Activated effector memory CD4-positive, alpha-beta T cell treated with Interleukin-2 at 50 U/mL for 16 hours (primary cell): ENCODE measurements at regions not wholly inside any gene's neighbourhood (a gene's known extent, or its start where the extent isn't known, plus 50 kb on each side); places are given as distances from the start of the nearest gene placed in this dataset.
"Not testable (repeated sequence)": the region's sequence is repeated elsewhere in the genome, so short reads cannot be mapped to it uniquely, and the experiment has no call there.

ENCODE experiments used
- DNase-seq: peaks from one replicate; pipeline ENCODE4 v3.0.0-alpha.2; 2020

DNA sequence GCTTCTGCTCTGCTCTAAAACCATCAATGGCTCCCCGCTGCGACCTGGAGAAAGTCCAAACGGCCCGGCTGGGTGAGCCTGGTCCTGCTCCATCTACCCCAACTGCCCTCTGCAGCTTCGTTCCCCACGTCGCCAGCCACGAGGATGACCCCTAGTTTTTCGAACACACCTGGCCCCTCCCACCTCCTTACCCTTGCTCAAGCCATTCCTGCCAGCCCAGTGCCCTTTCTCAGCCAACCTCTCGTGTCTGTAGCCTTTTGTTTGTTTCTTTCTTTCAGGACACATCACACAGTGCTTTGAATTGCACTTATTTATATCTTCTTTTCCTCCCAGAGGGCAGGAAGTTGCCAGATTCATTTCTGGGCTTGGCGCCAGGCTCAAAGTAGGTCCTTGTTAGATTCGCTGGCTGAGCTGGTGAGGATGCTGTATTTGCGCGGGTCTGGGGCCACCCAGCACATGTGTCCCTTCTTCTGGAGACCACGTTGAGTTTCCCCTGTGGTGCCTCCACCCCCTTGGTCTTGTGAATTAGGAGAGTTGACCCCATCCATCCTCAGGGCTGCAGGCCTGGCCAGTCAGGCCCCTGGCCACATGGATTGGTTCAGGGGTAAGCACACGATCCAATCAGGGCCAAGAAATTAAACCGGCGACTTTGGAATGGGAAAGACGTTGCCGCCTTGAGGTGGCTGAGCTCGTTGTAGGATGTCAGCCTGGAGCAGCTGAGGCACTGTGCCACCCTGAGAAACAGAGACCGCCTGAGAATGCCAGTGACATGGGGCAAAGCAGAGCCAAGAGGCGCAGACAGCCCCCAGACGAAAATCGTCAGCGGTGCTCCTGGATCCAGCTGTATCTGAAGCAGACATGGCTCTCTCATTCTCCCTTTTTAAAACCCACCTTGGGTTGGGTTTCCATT, 156.0 kb downstream of the CEBPB start:
- DNase-seq: no peak

DNA sequence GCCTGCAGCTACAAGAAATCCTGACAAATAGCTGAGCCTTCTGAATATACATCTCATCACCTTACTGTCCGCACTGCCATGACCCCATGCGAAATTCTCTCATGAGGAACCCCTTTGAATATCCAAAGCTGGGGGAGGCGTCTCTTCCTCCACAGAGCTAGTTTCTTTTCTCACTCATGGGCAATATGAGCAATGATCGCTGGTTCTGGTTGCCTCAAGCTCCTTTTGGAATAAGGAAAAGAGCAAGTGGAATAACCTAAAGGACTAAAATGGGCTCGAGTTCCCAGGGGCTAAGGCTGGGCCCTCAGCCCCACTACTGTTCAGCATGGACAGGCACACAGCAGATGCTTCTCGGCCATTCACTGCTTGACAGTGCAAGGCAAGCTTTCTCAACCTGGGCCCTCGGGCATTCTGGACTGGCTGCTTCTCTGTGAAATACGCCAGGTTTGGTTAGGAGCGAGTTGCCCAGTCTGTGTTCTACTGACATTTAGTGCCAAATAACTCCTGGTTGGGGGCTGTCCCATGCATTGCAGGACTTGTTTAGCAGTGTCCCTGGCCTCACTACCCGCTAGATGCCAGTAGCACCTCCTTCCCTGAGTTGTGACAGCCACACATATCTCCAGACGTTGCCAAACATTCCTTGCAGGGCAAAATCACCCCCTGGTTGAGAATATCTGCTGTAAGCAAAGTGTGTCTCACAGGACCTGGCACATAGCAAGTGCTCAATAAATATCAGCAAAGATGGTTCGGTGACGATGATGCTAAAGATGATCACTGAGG, 156.8 kb downstream of the CEBPB start:
- no peak for DNase-seq

DNA sequence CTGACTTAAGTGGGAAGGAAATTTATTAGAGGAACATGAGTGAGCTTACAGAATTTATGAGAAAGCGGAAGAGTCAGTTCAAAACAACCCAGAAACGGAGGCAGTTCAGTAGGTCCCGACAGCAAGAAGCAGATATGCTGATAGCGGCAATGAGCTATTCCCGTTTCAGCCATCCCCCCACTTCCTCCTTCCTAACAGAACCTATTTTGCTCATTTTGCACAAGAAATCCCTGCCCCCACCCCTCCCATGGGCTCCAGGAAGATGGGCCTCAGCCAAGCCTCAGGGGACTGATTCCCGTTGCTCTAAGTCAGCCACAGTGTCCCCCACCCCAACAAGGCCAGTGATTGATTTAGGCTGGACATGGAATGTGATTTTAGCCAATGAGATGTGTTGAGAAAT, 157.5 kb downstream of the CEBPB start:
- DNase-seq: no peak

DNA sequence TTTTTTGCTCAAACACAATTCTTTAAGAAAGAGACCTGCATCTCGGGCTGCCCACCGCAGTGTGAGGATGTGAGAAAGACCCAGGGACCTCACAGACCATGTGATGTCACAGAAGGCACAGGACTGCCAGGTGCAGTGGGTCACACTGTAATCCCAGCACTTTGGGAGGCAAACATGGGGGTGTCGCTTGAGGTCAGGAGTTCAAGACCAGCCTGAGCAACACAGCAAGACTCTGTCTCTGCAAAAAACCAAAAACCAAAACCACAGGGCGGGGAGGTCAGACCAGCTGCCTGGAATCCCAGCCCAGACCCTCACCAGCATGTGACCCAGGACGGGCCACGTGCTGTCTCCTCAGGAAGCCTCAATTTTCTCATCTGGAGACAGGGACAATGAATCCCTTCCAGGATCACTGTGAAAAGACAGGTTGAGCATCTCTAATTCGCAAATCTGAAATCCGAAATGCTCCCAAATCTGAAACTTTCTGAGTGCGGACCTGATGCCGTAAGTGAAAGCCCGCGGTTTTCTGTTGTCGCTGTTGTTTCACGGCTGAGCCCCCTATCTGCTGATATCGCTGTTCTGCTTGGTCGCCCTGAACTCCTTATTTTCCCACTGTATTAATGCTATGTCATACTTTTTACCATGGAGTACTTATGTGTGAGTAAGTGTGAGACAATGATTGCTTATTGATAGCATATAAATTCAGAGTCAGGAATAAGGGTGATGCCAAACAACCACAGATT, 159.5 kb upstream of the PTPN1 start:
- no peak for DNase-seq

DNA sequence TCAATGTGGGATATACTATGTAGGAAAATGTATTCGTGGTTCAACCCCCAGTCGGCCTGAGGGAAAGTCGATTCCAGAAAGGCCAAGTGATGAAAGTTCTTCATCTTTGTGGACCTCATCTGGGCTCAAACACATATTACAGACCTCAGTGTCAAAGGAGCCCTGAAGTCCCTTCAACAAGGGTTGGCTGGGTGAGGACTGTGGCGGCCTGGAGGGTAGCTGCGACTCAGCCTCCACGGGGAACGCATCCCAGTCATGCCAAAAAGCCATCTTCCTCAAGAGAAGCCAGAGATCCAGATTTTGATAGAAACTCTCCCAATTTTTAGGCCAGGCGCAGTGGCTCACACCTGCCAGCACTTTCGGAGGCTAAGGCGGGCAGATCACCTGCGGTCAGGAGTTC, 158.6 kb upstream of the PTPN1 start:
- no peak for DNase-seq

DNA sequence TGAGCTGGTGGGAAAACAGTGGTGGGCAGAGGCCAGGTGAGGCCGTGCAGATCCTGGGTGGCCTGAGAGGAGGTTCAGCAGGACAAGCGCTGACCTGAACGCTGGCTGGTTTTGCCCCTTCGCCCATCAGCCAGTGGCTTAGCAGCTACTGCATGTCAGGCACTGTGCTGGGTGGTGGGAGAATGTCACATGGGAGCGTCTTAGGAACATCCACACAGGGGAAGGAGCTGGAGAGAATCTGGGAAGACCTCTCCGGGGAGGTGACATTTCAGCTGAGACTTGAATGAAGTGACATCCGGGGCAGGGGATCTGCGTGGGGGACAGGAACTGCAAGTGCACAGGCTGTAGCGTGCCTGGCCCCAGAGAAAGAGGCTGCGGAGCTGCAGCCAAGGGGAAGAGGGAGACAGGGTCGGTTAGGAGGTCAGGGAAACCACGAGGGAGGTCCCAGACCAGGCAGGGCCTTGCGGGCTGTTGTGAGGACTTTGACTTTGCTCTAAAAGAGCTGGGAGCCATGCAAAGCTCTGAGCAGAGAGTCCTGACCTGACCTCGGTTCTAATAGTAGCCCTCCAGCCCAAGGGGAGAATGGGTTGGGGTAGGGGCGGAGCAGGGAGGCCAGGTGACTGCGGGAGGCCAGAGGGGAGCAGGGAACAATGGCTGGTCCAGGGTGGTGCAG, 156.8 kb upstream of the PTPN1 start:
- DNase-seq: no peak

DNA sequence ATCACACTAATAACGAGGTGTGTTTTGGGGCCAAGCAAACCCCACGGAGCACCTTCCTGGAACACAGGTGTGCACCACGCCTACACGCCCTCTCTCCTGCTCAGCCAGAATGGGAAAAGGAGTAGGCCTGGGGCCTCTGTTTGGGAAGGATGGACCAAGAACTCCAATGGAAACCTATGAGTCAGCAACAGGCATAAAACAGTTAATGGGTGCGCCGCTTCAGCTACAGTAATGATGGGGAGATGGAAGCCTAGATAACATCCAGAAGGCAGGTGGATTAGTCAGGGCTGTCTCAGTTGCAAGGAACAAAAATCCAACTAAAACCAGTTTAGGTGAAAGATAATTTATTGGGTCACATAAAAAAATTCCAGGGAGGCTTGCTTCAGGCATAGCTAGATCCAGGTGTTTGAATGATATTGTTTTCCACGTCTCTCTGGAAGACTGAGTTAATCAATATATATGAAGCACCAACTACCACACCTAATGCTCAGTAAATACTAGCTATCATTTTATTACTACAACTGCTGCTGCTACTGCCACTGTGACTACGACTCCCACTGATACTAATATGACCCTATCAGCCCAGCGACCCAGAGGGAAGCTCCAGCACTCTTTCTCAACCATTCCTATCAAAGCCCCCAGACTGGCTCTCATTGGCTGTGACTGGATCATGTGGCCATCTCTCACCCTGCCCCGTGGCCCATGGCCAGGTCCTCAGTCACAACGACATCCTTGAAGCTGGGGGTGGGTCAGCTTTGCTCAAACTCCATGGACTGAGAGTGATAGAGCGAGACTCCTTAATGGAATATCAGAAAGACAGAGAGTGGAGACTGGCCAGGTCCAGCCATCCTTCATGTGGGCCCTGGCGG, 155.2 kb upstream of the PTPN1 start:
- DNase-seq: no peak

DNA sequence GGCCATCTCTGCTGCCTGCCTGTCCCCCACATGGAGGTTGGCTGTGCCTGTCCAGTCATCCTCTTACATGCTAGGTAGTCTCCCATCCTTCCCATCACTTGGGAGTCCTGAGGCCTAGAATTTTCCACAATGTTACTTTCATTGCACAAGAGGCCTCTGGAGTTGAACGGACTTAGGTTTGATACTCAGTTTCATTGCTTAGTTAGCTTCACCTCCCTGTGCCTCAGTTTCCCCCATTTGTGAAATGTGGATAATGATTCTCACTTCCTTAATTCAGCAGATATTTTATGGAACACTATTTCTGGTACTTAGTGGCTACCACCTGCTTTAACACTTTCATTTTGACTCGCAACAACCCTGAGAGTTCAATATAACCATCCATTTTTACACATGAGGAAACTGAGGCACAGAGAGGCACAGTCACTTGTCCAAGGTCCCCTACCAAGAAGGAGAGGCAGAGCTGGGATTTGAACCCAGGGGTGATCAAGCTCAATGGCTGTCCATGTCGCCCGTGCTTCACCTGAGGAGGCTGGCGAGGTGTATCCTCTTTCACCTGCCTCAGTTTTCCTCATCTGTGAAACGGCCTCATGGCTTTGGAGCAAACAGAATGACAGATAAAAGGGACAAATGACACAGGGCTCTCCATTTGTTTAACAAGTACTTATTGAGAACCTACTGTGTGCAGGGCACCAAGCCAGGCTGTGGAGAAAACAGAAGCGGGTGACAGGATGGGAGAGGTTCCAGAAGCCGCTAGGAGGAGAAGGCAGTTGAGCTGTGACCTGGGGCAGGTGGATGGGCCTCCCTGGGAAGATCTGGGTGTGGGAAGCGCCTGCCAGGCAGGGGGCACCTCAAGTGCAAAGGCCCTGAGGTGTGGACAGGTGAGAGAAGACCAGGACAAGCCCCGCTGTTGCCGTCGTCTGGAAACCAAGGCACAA, 154.3 kb upstream of the PTPN1 start:
- DNase-seq: no peak

DNA sequence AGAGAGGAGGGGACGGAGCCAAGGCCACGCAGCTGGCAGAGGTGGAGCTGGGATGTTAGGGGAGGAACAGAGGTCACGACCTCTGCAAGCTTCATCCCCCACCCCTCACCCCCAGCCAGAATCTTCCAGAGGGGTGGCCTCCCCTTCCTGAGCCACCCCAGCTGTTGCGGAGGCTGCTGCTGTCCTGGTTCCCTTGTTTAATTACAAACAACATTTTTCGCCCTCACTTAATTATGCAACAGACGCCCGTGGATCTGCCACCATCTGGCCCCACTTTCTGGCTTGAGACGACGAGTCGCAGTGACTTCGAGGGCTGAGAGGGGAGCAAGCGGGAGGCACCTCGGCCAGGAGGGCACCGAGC, 153.7 kb upstream of the PTPN1 start:
- DNase-seq: no peak

DNA sequence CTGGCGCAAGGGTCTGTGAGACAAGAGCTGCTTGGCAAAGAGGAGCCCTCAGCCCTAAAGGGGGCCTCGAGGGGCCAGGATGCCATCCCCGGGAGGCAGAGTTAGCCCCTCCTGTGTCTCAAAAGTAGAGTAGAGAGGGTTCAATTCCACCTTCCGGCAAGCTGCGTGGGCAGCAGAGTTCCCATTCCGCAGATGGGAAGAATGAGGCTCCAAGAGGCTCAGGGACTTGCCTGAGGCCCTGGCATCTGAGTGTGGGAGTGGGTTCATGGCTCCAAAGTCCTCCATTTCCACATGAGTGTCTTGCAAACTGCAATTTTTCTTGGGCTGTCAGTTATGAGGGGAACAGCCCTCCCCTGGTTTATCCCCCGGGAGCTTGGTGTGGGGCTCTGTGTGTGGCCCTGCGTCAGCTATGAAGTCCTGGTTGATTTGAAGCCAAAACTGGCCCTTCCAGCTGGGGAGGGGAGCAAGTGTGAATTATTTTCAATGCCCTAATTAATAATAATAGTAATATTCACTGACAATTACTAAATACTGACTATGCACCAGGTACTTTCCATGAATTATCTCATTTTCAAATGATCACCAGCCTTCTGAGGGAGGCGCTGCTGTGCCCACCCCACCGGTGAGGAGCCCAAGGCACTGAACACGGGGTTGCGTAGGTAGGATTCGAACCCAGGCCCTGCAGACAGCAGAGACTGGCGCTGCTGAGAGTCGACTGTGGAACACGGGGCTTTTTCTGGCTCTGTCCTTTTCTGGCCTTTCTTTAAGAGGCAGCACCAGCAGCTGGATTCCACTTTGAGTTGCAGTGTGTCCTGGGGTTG, 153.0 kb upstream of the PTPN1 start:
- DNase-seq: no peak

DNA sequence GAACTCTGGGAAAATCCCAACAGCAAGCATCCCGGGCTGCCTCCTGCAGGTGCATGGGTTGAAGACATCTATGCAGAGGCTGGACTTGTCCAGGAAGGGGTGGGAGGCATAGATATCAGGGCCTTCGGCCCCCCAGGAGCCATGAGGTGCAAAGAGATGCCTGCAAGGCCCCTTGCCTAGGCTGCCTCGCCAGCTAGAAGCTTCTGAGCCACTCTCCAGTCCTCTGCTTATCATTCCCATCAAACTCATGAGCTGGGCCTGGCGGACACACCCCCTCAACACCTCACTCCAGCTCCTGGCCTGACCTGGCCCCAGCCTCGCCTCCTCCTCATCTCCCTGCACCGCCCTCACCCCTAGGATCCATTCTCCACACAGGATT, 152.4 kb upstream of the PTPN1 start:
- no peak for DNase-seq

DNA sequence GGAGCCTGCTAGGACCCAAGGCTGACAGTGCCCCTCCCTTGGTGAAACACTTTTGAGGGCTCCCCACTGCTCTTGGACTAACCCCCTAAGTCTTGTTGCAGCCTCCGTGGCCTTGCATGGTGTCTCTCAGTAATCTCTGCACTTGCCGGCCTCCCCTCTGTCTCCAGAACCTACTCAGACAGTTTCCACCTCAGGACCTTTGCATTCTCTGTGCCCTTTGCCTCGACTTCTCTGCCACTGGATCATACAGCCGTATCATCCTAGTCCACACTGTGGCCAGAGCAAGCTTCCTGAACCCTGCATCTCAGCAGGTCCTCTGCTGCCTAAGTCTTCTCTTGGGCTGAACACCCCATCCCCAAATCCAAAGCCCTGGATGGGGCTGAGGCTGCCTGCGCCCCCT, 152.0 kb upstream of the PTPN1 start:
- no peak for DNase-seq

DNA sequence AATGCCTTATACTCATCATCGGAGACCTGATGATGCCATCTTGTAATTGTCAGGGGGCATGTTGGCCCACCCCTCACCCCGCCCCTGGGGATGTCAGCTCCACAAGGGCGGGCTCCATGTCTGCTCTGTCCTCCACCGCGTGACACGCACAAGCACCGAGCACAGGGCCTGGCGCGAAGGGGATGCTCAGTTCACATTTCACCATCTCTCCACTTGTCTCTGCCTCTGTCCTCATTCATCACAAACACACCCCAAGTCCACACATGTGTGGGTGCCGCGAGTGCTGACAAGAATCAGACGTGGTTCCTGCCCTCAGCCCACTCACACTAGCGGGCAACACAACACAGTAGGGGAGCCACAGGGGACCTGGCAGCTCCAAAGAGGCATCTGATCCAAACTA, 151.2 kb upstream of the PTPN1 start:
- DNase-seq: no peak

DNA sequence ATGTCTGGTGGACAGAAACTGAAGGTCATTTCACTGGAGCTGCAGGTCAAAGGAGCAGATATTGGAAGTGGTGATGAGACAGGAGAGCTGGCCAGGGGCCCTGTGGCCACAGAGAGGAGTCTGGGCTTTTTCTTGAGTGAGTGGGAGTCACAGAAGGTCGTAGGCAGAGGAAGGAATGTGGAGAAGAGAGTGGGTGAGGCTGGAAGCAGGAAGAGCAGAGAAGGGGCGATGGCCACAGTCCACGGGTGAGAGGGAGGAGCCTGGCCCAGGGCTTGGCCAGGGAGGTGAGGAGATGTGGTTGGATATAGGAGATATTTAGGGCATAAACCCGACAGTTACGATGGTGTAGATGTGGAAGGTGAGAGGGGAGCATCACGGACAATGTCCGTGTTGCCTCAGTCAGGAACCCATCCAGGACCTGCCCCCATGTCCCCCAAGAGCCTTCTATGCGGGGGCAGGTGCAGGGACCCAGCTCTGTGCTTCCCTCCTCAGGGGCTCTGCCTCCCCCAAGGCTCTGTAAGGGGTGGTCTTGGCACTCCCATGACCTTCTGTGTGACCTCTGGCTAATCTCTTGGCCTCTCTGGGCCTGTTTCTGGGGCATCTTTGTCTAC, 150.5 kb upstream of the PTPN1 start:
- no peak for DNase-seq

DNA sequence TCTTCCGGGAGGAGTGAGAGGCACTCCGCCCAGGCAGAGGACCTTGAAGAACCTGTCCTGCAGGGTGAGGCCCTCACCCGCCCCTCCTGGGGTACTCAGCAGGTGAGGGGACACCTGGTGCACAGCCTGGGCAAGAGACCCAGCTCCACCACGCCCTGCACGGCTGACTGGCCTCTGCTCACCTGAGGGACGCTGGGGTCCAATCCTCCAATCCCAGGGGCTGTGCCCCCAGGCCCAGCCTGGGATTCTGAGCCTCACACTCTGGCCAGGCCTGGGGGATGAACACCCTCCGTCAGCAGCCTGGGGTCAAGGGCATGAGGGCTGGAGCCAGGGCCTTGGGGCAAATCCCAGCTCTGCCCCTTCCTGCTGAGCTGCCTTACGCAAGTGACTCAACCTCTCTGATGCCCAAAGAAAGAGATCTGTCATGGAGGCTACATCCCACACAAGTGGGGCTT, 149.9 kb upstream of the PTPN1 start:
- no peak for DNase-seq

DNA sequence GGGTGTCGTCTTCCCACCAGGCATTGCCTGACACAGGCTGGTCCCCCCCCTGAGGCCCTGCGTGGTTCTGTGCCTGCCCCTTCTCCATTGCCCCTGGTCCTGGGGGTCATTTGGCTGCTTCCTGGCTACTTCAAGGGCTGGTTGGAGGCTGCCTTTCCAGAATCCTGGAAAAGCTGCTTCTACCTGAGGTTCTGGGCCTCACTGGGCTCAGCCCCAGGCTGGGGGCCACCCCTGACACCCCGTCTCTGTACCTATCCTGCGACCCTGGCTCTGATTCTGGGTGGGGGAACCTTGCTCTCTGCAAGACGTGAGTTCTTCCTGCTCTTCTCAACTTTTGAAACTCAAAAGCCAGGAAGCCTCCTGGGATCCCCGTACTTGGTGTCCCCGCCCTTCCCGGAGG, 149.3 kb upstream of the PTPN1 start:
- no peak for DNase-seq

DNA sequence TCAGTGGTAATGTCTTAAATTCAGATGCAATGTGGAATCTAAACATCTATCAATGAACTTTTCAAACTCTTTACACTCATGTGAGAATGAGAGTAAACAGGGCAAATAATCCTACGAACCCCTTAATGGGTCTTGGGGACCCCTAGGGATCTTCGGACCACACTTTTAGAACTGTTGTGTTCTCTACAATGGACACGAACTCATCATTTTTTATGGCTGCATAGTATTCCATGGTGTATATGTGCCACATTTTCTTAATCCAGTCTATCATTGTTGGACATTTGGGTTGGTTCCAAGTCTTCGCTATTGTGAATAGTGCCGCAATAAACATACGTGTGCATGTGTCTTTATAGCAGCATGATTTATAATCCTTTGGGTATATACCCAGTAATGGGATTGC, 148.0 kb upstream of the PTPN1 start:
- DNase-seq: not testable (repeated sequence)

DNA sequence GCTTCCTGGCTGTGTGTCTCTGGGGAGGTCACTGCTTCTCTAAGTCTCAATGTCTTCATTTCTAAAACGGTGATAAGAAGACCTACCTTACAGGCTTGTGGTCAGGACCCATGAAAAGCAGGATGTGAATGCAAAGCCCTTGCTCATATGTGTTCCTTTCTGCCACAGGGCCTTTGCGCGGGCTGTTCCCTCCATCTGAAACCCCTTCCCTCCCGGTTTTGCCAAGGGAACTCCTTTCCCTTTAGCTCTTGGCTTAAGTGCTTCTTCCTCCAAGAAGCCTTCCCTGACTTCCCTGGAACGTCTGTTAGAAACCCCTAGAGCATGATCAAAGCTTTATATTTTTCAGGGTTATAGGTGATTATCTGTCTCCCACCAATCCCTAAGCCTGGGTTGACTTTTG, 147.2 kb upstream of the PTPN1 start:
- no peak for DNase-seq

DNA sequence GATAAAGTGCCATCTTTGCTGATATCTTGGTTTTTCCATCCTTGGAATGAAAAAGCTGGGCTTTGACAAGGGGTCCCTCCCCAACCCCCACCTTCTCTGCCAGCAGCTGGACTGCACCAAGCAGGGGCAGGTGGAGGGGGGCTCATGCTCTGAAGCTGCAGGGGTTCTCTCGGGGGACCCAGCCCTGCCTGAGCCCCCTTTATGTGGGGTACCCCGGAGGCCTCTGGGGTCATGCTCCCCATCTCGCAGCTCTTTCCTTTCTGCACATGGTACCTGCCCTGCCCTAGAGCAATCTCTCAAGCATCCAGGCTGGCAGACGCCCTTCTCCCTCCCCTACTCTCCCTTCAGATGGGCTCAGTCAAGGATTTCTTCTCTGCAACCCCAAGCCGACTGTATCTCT, 146.7 kb upstream of the PTPN1 start:
- no peak for DNase-seq

DNA sequence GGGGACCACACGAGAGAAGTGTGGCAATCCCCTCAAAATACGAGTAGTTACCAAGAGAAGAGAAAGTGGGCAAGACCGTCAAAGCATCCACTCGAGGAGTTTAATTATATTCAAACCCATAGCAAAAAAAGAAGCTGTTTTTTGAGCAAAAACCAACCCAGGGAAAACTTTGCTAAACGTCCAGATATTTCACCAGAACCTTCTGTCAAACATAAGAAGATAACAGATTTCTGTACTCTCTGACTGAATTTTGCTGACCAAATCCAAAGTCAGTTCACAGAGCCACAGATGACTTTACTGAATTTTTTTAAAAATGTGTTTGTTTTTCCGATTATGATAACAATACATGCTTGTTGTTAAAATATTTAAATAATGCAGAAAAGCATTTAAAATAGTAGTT, 145.6 kb upstream of the PTPN1 start:
- no peak for DNase-seq
